ENCODE measurements at regions not wholly inside any gene's neighbourhood (a gene's known extent, or its start where the extent isn't known, plus 50 kb on each side); places are given as distances from the start of the nearest gene placed in this dataset.

GRCh38 chr2:123961576-123961975, 63.5 kb upstream of the CNTNAP5 start:
- H3K4me3 Mint-ChIP-seq = no peak overlapping the region
- DNase-seq = no peak
- intact Hi-C loops (cut with micrococcal nuclease) = no loop called here
- H3K9me3 Mint-ChIP-seq = peaks cover 10% of the 10 kb centered on the region
- no peaks in the 10 kb centered on the region for H3K36me3 Mint-ChIP-seq (ENCODE audit: low read depth)
- no peak overlapping the region for H3K27ac Mint-ChIP-seq
- H3K4me1 Mint-ChIP-seq (ENCODE audit: low read depth) = no peaks in the 10 kb centered on the region
- no peaks in the 10 kb centered on the region for H3K27me3 Mint-ChIP-seq (ENCODE audit: low read depth)
- CTCF ChIA-PET = no interaction called here

- Mint-ChIP-seq H3K4me3 (no peak overlapping the region), H3K27ac (no peak overlapping the region), H3K27me3 (ENCODE audit: low read depth) (no peaks in the 10 kb centered on the region), H3K36me3 (ENCODE audit: low read depth) (no peaks in the 10 kb centered on the region), H3K4me1 (ENCODE audit: low read depth) (no peaks in the 10 kb centered on the region), H3K9me3 (peaks cover 3% of the 10 kb centered on the region)
- CTCF ChIA-PET = no interaction called here
- no peak for DNase-seq
- intact Hi-C loops (cut with micrococcal nuclease) = no loop called here
These were observed 53.3 kb upstream of the CNTNAP5 start for GRCh38 chr2:123971564-123972318.

Measured in activated naive CD4-positive, alpha-beta T cell treated with anti-CD3 and anti-CD28 coated beads for 36 hours (primary cell).